ENCODE measurements at regions not wholly inside any gene's neighbourhood (a gene's known extent, or its start where the extent isn't known, plus 50 kb on each side); places are given as distances from the start of the nearest gene placed in this dataset.

GRCh38 chr4:33543941-33544450, 2700.3 kb downstream of the ARAP2 start:
- no peaks in the 10 kb centered on the region for H3K27me3 Mint-ChIP-seq (ENCODE audit: insufficient read depth, unreplicated experiment)
- Histone ChIP-seq H3K27me3 (replicated peaks; ENCODE audit: control insufficient read depth, insufficient read depth, low read length) (no peaks in the 10 kb centered on the region), H3K4me1 (no peaks in the 10 kb centered on the region), H3K4me3 (ENCODE audit: low read depth, low read length) (no peak overlapping the region), H3K9me3 (no peaks in the 10 kb centered on the region), H3K36me3 (ENCODE audit: control insufficient read depth, insufficient read depth, low read length) (no peaks in the 10 kb centered on the region)
- no peak overlapping the region for H3K27ac Mint-ChIP-seq (ENCODE audit: unreplicated experiment)
- intact Hi-C loops (cut with micrococcal nuclease; ENCODE audit: unreplicated experiment): no loop called here
- no peaks in the 10 kb centered on the region for H3K4me1 Mint-ChIP-seq (ENCODE audit: low read depth, unreplicated experiment)
- no peak for TF ChIP-seq CTCF (IDR thresholded peaks at IDR 0.05; ENCODE audit: insufficient read depth in 1 of 2, low read depth in 1 of 2, low read length in 1 of 2, severe bottlenecking in 1 of 2, unreplicated experiment in 1 of 2)
- no peaks in the 10 kb centered on the region for H3K36me3 Mint-ChIP-seq (ENCODE audit: insufficient read depth, unreplicated experiment)
- no peaks in the 10 kb centered on the region for H3K9me3 Mint-ChIP-seq (ENCODE audit: unreplicated experiment)
- CTCF ChIA-PET: no interaction called here
- H3K4me3 Mint-ChIP-seq (ENCODE audit: unreplicated experiment): no peak overlapping the region
- BruUV-seq (replicated peaks): no TSS peak
- POLR2A ChIA-PET: no interaction called here
- DNase-seq: no peak

- no peaks in the 10 kb centered on the region for H3K27me3 Mint-ChIP-seq (ENCODE audit: insufficient read depth, unreplicated experiment)
- no TSS peak for BruUV-seq (replicated peaks)
- H3K27ac Mint-ChIP-seq (ENCODE audit: unreplicated experiment): no peak overlapping the region
- no peaks in the 10 kb centered on the region for H3K4me1 Mint-ChIP-seq (ENCODE audit: low read depth, unreplicated experiment)
- POLR2A ChIA-PET: no interaction called here
- TF ChIP-seq CTCF (IDR thresholded peaks at IDR 0.05; ENCODE audit: insufficient read depth in 1 of 2, low read depth in 1 of 2, low read length in 1 of 2, severe bottlenecking in 1 of 2, unreplicated experiment in 1 of 2): no peak
- Histone ChIP-seq H3K27me3 (replicated peaks; ENCODE audit: control insufficient read depth, insufficient read depth, low read length) (no peaks in the 10 kb centered on the region), H3K4me3 (ENCODE audit: low read depth, low read length) (no peak overlapping the region), H3K4me1 (no peaks in the 10 kb centered on the region), H3K9me3 (no peaks in the 10 kb centered on the region), H3K36me3 (ENCODE audit: control insufficient read depth, insufficient read depth, low read length) (no peaks in the 10 kb centered on the region)
- no peak overlapping the region for H3K4me3 Mint-ChIP-seq (ENCODE audit: unreplicated experiment)
- intact Hi-C loops (cut with micrococcal nuclease; ENCODE audit: unreplicated experiment): no loop called here
- CTCF ChIA-PET: no interaction called here
- H3K36me3 Mint-ChIP-seq (ENCODE audit: insufficient read depth, unreplicated experiment): no peaks in the 10 kb centered on the region
- peaks cover 29% of the 10 kb centered on the region for H3K9me3 Mint-ChIP-seq (ENCODE audit: unreplicated experiment)
- no peak for DNase-seq
Observed at GRCh38 chr4:33551244-33551643, 2693.1 kb downstream of the ARAP2 start.

- no peak for DNase-seq
- ChIA-PET CTCF (no interaction called here), POLR2A (no interaction called here)
- no peaks in the 10 kb centered on the region for H3K36me3 Mint-ChIP-seq (ENCODE audit: insufficient read depth, unreplicated experiment)
- no peak overlapping the region for H3K27ac Mint-ChIP-seq (ENCODE audit: unreplicated experiment)
- no peaks in the 10 kb centered on the region for H3K36me3 ChIP-seq (ENCODE audit: control insufficient read depth, insufficient read depth, low read length)
- H3K9me3 ChIP-seq: no peaks in the 10 kb centered on the region
- H3K27me3 Mint-ChIP-seq (ENCODE audit: insufficient read depth, unreplicated experiment): no peaks in the 10 kb centered on the region
- no peaks in the 10 kb centered on the region for H3K4me1 ChIP-seq
- no peak overlapping the region for H3K4me3 Mint-ChIP-seq (ENCODE audit: unreplicated experiment)
- H3K9me3 Mint-ChIP-seq (ENCODE audit: unreplicated experiment): no peaks in the 10 kb centered on the region
- H3K4me1 Mint-ChIP-seq (ENCODE audit: low read depth, unreplicated experiment): no peaks in the 10 kb centered on the region
- BruUV-seq (replicated peaks): no TSS peak
- no peak for TF ChIP-seq CTCF (IDR thresholded peaks at IDR 0.05; ENCODE audit: insufficient read depth in 1 of 2, low read depth in 1 of 2, low read length in 1 of 2, severe bottlenecking in 1 of 2, unreplicated experiment in 1 of 2)
- H3K4me3 ChIP-seq (ENCODE audit: low read depth, low read length): no peak overlapping the region
- intact Hi-C loops (cut with micrococcal nuclease; ENCODE audit: unreplicated experiment): no loop called here
- H3K27me3 ChIP-seq (replicated peaks; ENCODE audit: control insufficient read depth, insufficient read depth, low read length): no peaks in the 10 kb centered on the region
Observed at GRCh38 chr4:33561259-33561658, 2683.1 kb downstream of the ARAP2 start.

Measured in Caco-2 (cell line).